Esophagus squamous epithelium (tissue), 5 donors: ENCODE measurements at regions not wholly inside any gene's neighbourhood (a gene's known extent, or its start where the extent isn't known, plus 50 kb on each side); places are given as distances from the start of the nearest gene placed in this dataset.

ENCODE experiments used
- DNase-seq: peaks from one replicate; lab custom pipeline; 2025; lab: John Stamatoyannopoulos, UW
- H3K27ac ChIP-seq, 4 donors: fragments of 200-600 bp; sonication (generic); one replicate each; pipeline ENCODE4 v1.5.1; 2016 to 2019; ENCODE audit warnings: mild to moderate bottlenecking in 1 of 4
- H3K27me3 ChIP-seq, 4 donors: fragments of 200-600 bp; sonication (generic); 1 replicate in 3 of 4; 2 replicates in 1 of 4; pipeline versions ENCODE4 v1.5.1 to v1.6.0; 2017 to 2021; ENCODE audit warnings: antibody characterized with exemption in 1 of 4
- H3K36me3 ChIP-seq, 3 donors: fragments of 200-600 bp; sonication (generic); one replicate each; pipeline ENCODE4 v1.5.1; 2016 to 2019
- H3K4me1 ChIP-seq, 3 donors: fragments of 200-600 bp; sonication (generic); one replicate each; pipeline ENCODE4 v1.5.1; 2017 to 2019
- H3K4me3 ChIP-seq, 4 donors: fragments of 200-600 bp; sonication (generic); 1 replicate in 3 of 4; 2 replicates in 1 of 4; pipeline ENCODE4 v1.5.1; 2016 to 2019; ENCODE audit warnings: mild to moderate bottlenecking in 2 of 4, moderate library complexity in 1 of 4
- H3K9me3 ChIP-seq, 3 donors: fragments of 200-600 bp; sonication (generic); one replicate each; pipeline ENCODE4 v1.5.1; 2016 to 2019
- CTCF ChIP-seq, 6 experiments: fragments of 450-650 bp in 4 of 6; fragments of 200-600 bp in 2 of 6; sonication (generic) in 2 of 6; IDR thresholded peaks; one replicate each; pipeline ENCODE4 v1.5.1; 2016 to 2019; ENCODE audit warnings: antibody characterized with exemption in 6 of 6, mild to moderate bottlenecking in 4 of 6, moderate library complexity in 4 of 6
- POLR2A ChIP-seq, 4 donors: fragments of 450-650 bp; IDR thresholded peaks; one replicate each; pipeline ENCODE4 v1.6.1; 2017; ENCODE audit warnings: antibody characterized with exemption in 4 of 4, mild to moderate bottlenecking in 4 of 4, moderate library complexity in 3 of 4
- WGBS, 2 donors: methylation state at CpG; one replicate each; pipeline ENCODE4 v1.1.5; 2018; 5-methylcytosine and 5-hydroxymethylcytosine counted together
- intact Hi-C: fragments of 100-400 bp; cut with DNase I; formaldehyde crosslinking; loops from one replicate; pipeline ENCODE4 v1.15.0; 2022
- donor health status: DM: yes; HTN: yes; CAD: no.

- H3K36me3 ChIP-seq = no peaks in the 10 kb centered on the region
- intact Hi-C loops = no loop called here
- WGBS, 2 donors = 77 to 85% methylated on average over 15 to 18 of the region's 18 CpGs
- no peak for TF ChIP-seq CTCF (IDR thresholded peaks at IDR 0.05)
- TF ChIP-seq POLR2A (IDR thresholded peaks at IDR 0.05) = no peak
- no peak overlapping the region for H3K4me3 ChIP-seq
- no peak for DNase-seq
- peaks cover 0 to 5% (median 0%) of the 10 kb centered on the region in 3 donors for H3K9me3 ChIP-seq
- H3K4me1 ChIP-seq = peaks cover 0 to 19% (median 2%) of the 10 kb centered on the region in 3 donors
- H3K27me3 ChIP-seq = no peaks in the 10 kb centered on the region
- peak overlapping the region in 1 of 4 donors; percentile 54 for H3K27ac ChIP-seq
Observed at GRCh38 chr13:32837973-32838927, 178.0 kb upstream of the KL start.

GRCh38 chr13:32838945-32839344, 177.3 kb upstream of the KL start:
- no peak overlapping the region for H3K4me3 ChIP-seq
- no peak for TF ChIP-seq CTCF (IDR thresholded peaks at IDR 0.05)
- TF ChIP-seq POLR2A (IDR thresholded peaks at IDR 0.05) = no peak
- H3K36me3 ChIP-seq = no peaks in the 10 kb centered on the region
- H3K27me3 ChIP-seq = no peaks in the 10 kb centered on the region
- H3K9me3 ChIP-seq = no peaks in the 10 kb centered on the region
- intact Hi-C loops = no loop called here
- H3K27ac ChIP-seq = peak overlapping the region in 1 of 4 donors; percentile 54
- peaks cover 0 to 19% (median 2%) of the 10 kb centered on the region in 3 donors for H3K4me1 ChIP-seq
- 36 to 42% methylated on average over 2 to 3 of the region's 3 CpGs for WGBS, 2 donors
- DNase-seq = no peak

- DNase-seq = no peak
- no peak for TF ChIP-seq CTCF (IDR thresholded peaks at IDR 0.05)
- no peak for TF ChIP-seq POLR2A (IDR thresholded peaks at IDR 0.05)
- Histone ChIP-seq H3K27ac (no peak overlapping the region), H3K4me1 (peaks cover 0 to 19% (median 2%) of the 10 kb centered on the region in 3 donors), H3K9me3 (no peaks in the 10 kb centered on the region), H3K4me3 (no peak overlapping the region), H3K27me3 (no peaks in the 10 kb centered on the region), H3K36me3 (no peaks in the 10 kb centered on the region)
- 78 to 82% methylated on average over 5 of the region's 5 CpGs for WGBS, 2 donors
- intact Hi-C loops = no loop called here
Observed at GRCh38 chr13:32840113-32840512, 176.1 kb upstream of the KL start.

- peaks cover 0 to 19% (median 2%) of the 10 kb centered on the region in 3 donors for H3K4me1 ChIP-seq
- no peaks in the 10 kb centered on the region for H3K27me3 ChIP-seq
- no peaks in the 10 kb centered on the region for H3K9me3 ChIP-seq
- H3K27ac ChIP-seq = no peak overlapping the region
- TF ChIP-seq POLR2A (IDR thresholded peaks at IDR 0.05) = no peak
- no peak for TF ChIP-seq CTCF (IDR thresholded peaks at IDR 0.05)
- 50 to 51% methylated on average over 8 to 10 of the region's 10 CpGs for WGBS, 2 donors
- intact Hi-C loops = no loop called here
- DNase-seq = no peak
- H3K36me3 ChIP-seq = no peaks in the 10 kb centered on the region
- H3K4me3 ChIP-seq = no peak overlapping the region
Observed at GRCh38 chr13:32840989-32841713, 175.1 kb upstream of the KL start.
